ENCODE measurements at regions not wholly inside any gene's neighbourhood (a gene's known extent, or its start where the extent isn't known, plus 50 kb on each side); places are given as distances from the start of the nearest gene placed in this dataset.

- no peak for DNase-seq (ENCODE audit: low spot score)
Measured at GRCh38 chr7:153446490-153446889, 605.7 kb upstream of the DPP6 start.

- DNase-seq (ENCODE audit: low spot score), result no peak
Measured at GRCh38 chr7:153447011-153447410, 605.2 kb upstream of the DPP6 start.

GRCh38 chr7:153452661-153453060 is 599.5 kb upstream of the DPP6 start:
- no peak for DNase-seq (ENCODE audit: low spot score)

- no peak for DNase-seq (ENCODE audit: low spot score)
Measured at GRCh38 chr7:153454306-153454705, 597.9 kb upstream of the DPP6 start.

- DNase-seq (ENCODE audit: low spot score), result no peak
Measured at GRCh38 chr7:153457746-153458145, 594.5 kb upstream of the DPP6 start.

GRCh38 chr7:153470004-153470671 is 582.1 kb upstream of the DPP6 start:
- no peak for DNase-seq (ENCODE audit: low spot score)

GRCh38 chr7:153472516-153472915 is 579.7 kb upstream of the DPP6 start:
- no peak for DNase-seq (ENCODE audit: low spot score)

GRCh38 chr7:153473185-153473584 is 579.0 kb upstream of the DPP6 start:
- no peak for DNase-seq (ENCODE audit: low spot score)

- no peak for DNase-seq (ENCODE audit: low spot score)
Measured at GRCh38 chr7:153475239-153475638, 577.0 kb upstream of the DPP6 start.

- DNase-seq (ENCODE audit: low spot score), result no peak
Measured at GRCh38 chr7:153476166-153476565, 576.0 kb upstream of the DPP6 start.

- DNase-seq (ENCODE audit: low spot score), result no peak
Measured at GRCh38 chr7:153496257-153496656, 555.9 kb upstream of the DPP6 start.

GRCh38 chr7:153503093-153503492 is 549.1 kb upstream of the DPP6 start:
- DNase-seq (ENCODE audit: low spot score), result no peak

GRCh38 chr7:153504288-153505075 is 547.7 kb upstream of the DPP6 start:
- DNase-seq (ENCODE audit: low spot score), result no peak

GRCh38 chr7:153507885-153508284 is 544.3 kb upstream of the DPP6 start:
- no peak for DNase-seq (ENCODE audit: low spot score)

GRCh38 chr7:153509768-153510167 is 542.4 kb upstream of the DPP6 start:
- DNase-seq (ENCODE audit: low spot score), result no peak

- no peak for DNase-seq (ENCODE audit: low spot score)
Measured at GRCh38 chr7:153510674-153511073, 541.5 kb upstream of the DPP6 start.

- DNase-seq (ENCODE audit: low spot score), result no peak
Measured at GRCh38 chr7:153514032-153514431, 538.2 kb upstream of the DPP6 start.

- no peak for DNase-seq (ENCODE audit: low spot score)
Measured at GRCh38 chr7:153515359-153515758, 536.8 kb upstream of the DPP6 start.

GRCh38 chr7:153518201-153518984 is 533.8 kb upstream of the DPP6 start:
- DNase-seq (ENCODE audit: low spot score), result no peak

GRCh38 chr7:153521370-153521769 is 530.8 kb upstream of the DPP6 start:
- DNase-seq (ENCODE audit: low spot score), result no peak

- DNase-seq (ENCODE audit: low spot score), result no peak
Measured at GRCh38 chr7:153522261-153522660, 529.9 kb upstream of the DPP6 start.

GRCh38 chr7:153523320-153524015 is 528.7 kb upstream of the DPP6 start:
- no peak for DNase-seq (ENCODE audit: low spot score)

Data from AG20443 (cell line).